HEK293 (cell line): ENCODE measurements at regions not wholly inside any gene's neighbourhood (a gene's known extent, or its start where the extent isn't known, plus 50 kb on each side); places are given as distances from the start of the nearest gene placed in this dataset.

Source experiments
- CTCF ChIP-seq: fragments of 450-650 bp; formaldehyde crosslinking; IDR thresholded peaks from 2 replicates; pipeline ENCODE4 v1.5.1; 2016; ENCODE audit warnings: missing biosample characterization, missing genetic modification characterization
- OVOL3 ChIP-seq: fragments of 450-650 bp; formaldehyde crosslinking; IDR thresholded peaks from 2 replicates; pipeline ENCODE4 v1.5.1; 2016; ENCODE audit warnings: missing biosample characterization, missing genetic modification characterization
- RBAK ChIP-seq: fragments of 450-650 bp; formaldehyde crosslinking; IDR thresholded peaks from 2 replicates; pipeline ENCODE4 v1.5.1; 2016; ENCODE audit warnings: missing biosample characterization, missing genetic modification characterization
- YY1 ChIP-seq: fragments of 450-650 bp; formaldehyde crosslinking; IDR thresholded peaks from 2 replicates; pipeline ENCODE4 v1.5.1; 2018; ENCODE audit warnings: missing biosample characterization, missing genetic modification characterization
- ZBTB1 ChIP-seq: fragments of 450-650 bp; formaldehyde crosslinking; IDR thresholded peaks from 2 replicates; pipeline ENCODE4 v1.5.1; 2016; ENCODE audit warnings: missing biosample characterization, missing genetic modification characterization
- ZNF121 ChIP-seq: fragments of 450-650 bp; formaldehyde crosslinking; IDR thresholded peaks from 2 replicates; pipeline ENCODE4 v1.5.1; 2016; ENCODE audit warnings: missing biosample characterization, missing genetic modification characterization
- ZNF239 ChIP-seq: fragments of 450-650 bp; formaldehyde crosslinking; IDR thresholded peaks from 2 replicates; pipeline ENCODE4 v1.5.1; 2016; ENCODE audit warnings: missing biosample characterization, missing genetic modification characterization
- ZNF302 ChIP-seq: fragments of 450-650 bp; formaldehyde crosslinking; IDR thresholded peaks from 2 replicates; pipeline ENCODE4 v1.5.1; 2016; ENCODE audit warnings: missing biosample characterization, missing genetic modification characterization, low read depth
- ZNF416 ChIP-seq: fragments of 450-650 bp; formaldehyde crosslinking; IDR thresholded peaks from 2 replicates; pipeline ENCODE4 v1.5.1; 2016; ENCODE audit warnings: missing biosample characterization, missing genetic modification characterization
- ZNF426 ChIP-seq: fragments of 450-650 bp; formaldehyde crosslinking; IDR thresholded peaks from 2 replicates; pipeline ENCODE4 v1.5.1; 2017; ENCODE audit warnings: missing biosample characterization, missing genetic modification characterization, mild to moderate bottlenecking, inconsistent platforms, moderate library complexity
- ZNF521 ChIP-seq: fragments of 450-650 bp; formaldehyde crosslinking; IDR thresholded peaks from 2 replicates; pipeline ENCODE4 v1.5.1; 2017; ENCODE audit warnings: missing biosample characterization, mild to moderate bottlenecking, missing genetic modification characterization
- ZNF639 ChIP-seq: fragments of 450-650 bp; formaldehyde crosslinking; IDR thresholded peaks from 2 replicates; pipeline ENCODE4 v1.5.1; 2016; ENCODE audit warnings: missing biosample characterization, missing genetic modification characterization
- ZNF76 ChIP-seq: fragments of 450-650 bp; formaldehyde crosslinking; IDR thresholded peaks from 2 replicates; pipeline ENCODE4; 2016; ENCODE audit warnings: low read depth, missing biosample characterization, missing genetic modification characterization, borderline replicate concordance
- ZNF768 ChIP-seq: fragments of 450-650 bp; formaldehyde crosslinking; IDR thresholded peaks from 2 replicates; pipeline ENCODE4 v1.5.1; 2018; ENCODE audit warnings: missing biosample characterization, mild to moderate bottlenecking, missing genetic modification characterization

GRCh38 chr12:91460469-91460868 is 277.9 kb upstream of the DCN start:
- TF ChIP-seq ZNF521 (tag by site-specific recombination) (no peak), ZNF76 (no peak), CTCF (tag by site-specific recombination) (no peak), ZBTB1 (no peak), ZNF639 (tag by site-specific recombination) (no peak), YY1 (no peak), ZNF426 (tag by site-specific recombination) (no peak), RBAK (tag by site-specific recombination) (no peak), ZNF416 (tag by site-specific recombination) (no peak), OVOL3 (tag by site-specific recombination) (no peak), ZNF121 (tag by site-specific recombination) (no peak), ZNF768 (tag by site-specific recombination) (no peak), ZNF239 (tag by site-specific recombination) (no peak), ZNF302 (tag by site-specific recombination) (no peak)
